MM.1S (cell line): ENCODE measurements at regions not wholly inside any gene's neighbourhood (a gene's known extent, or its start where the extent isn't known, plus 50 kb on each side); places are given as distances from the start of the nearest gene placed in this dataset.

Experiments
- DNase-seq: peaks from one replicate; pipeline ENCODE4 v3.0.0-alpha.2; 2015
- H2AFZ ChIP-seq: fragments of 300-600 bp; sonication (generic); 2 replicates; pipeline ENCODE4 v1.6.0; 2016; ENCODE audit warnings: antibody characterized with exemption, low read length
- H3F3A ChIP-seq: fragments of 300-600 bp; sonication (generic); 2 replicates; pipeline ENCODE4 v1.6.1; 2016; ENCODE audit warnings: mild to moderate bottlenecking, antibody characterized with exemption, low read length, moderate library complexity, mixed read lengths; ENCODE audit not compliant: insufficient read depth
- H3K27ac ChIP-seq: fragments of 300-600 bp; sonication (generic); 2 replicates; pipeline ENCODE4 v1.5.1; 2016; ENCODE audit warnings: mild to moderate bottlenecking, low read length
- H3K27me3 ChIP-seq: fragments of 300-600 bp; sonication (generic); replicated peaks from 2 replicates; pipeline ENCODE4 v1.6.0; 2016; ENCODE audit warnings: low read length; ENCODE audit not compliant: insufficient read depth
- H3K36me3 ChIP-seq: fragments of 300-600 bp; sonication (generic); replicated peaks from 2 replicates; pipeline ENCODE4 v1.6.1; 2016; ENCODE audit warnings: mild to moderate bottlenecking, low read length, mixed read lengths; ENCODE audit not compliant: insufficient read depth
- H3K4me1 ChIP-seq: fragments of 300-600 bp; sonication (generic); 2 replicates; pipeline ENCODE4 v1.6.1; 2016; ENCODE audit warnings: low read length, mixed read lengths
- H3K4me2 ChIP-seq: fragments of 300-600 bp; sonication (generic); 2 replicates; pipeline ENCODE4 v1.6.0; 2016; ENCODE audit warnings: low read depth, low read length
- H3K4me3 ChIP-seq: fragments of 300-600 bp; sonication (generic); 2 replicates; pipeline ENCODE4 v1.5.1; 2016; ENCODE audit warnings: low read length, mixed read lengths
- H3K79me2 ChIP-seq: fragments of 300-600 bp; sonication (generic); 2 replicates; pipeline ENCODE4 v1.6.1; 2016; ENCODE audit warnings: mixed run types, low read length, mixed read lengths
- H3K9ac ChIP-seq: fragments of 300-600 bp; sonication (generic); 2 replicates; pipeline ENCODE4 v1.6.1; 2016; ENCODE audit warnings: low read length, mixed read lengths
- H3K9me2 ChIP-seq: fragments of 300-600 bp; sonication (generic); replicated peaks from 2 replicates; pipeline ENCODE4 v1.6.1; 2016; ENCODE audit warnings: mild to moderate bottlenecking, low read length, mixed read lengths; ENCODE audit not compliant: insufficient read depth
- H3K9me3 ChIP-seq: fragments of 300-600 bp; sonication (generic); replicated peaks from 2 replicates; pipeline ENCODE4 v1.6.1; 2016; ENCODE audit warnings: mild to moderate bottlenecking, low read length, mixed read lengths; ENCODE audit not compliant: insufficient read depth
- H4K20me1 ChIP-seq: fragments of 300-600 bp; sonication (generic); 2 replicates; pipeline ENCODE4 v1.6.1; 2016; ENCODE audit warnings: mild to moderate bottlenecking, low read length, moderate library complexity, mixed read lengths; ENCODE audit not compliant: insufficient read depth
- CTCF ChIP-seq: fragments of 300-600 bp; sonication (generic); IDR thresholded peaks from 2 replicates; pipeline ENCODE4 v1.5.1; 2016; ENCODE audit warnings: antibody characterized with exemption, low read length, mixed read lengths
- EZH2 ChIP-seq: fragments of 300-600 bp; sonication (generic); optimal IDR thresholded peaks from 2 replicates; pipeline ENCODE3; 2017; ENCODE audit warnings: low read depth, mild to moderate bottlenecking, antibody characterized with exemption, low read length, mixed read lengths
- EZH2phosphoT487 ChIP-seq: fragments of 300-600 bp; sonication (generic); IDR thresholded peaks from 2 replicates; pipeline ENCODE4 v1.6.1; 2018; ENCODE audit warnings: antibody characterized with exemption, low read length

- Histone ChIP-seq H3K79me2 (no peaks in the 10 kb centered on the region), H3K4me1 (no peaks in the 10 kb centered on the region), H3K27me3 (no peaks in the 10 kb centered on the region), H2AFZ (no peak overlapping the region), H3K9ac (no peak overlapping the region), H3K9me2 (no peaks in the 10 kb centered on the region), H3K36me3 (no peaks in the 10 kb centered on the region), H3F3A (no peaks in the 10 kb centered on the region), H3K4me2 (no peak overlapping the region), H3K4me3 (no peak overlapping the region), H3K9me3 (no peaks in the 10 kb centered on the region), H3K27ac (no peak overlapping the region), H4K20me1 (no peaks in the 10 kb centered on the region)
- DNase-seq, result no peak
- TF ChIP-seq EZH2phosphoT487 (no peak), CTCF (no peak), EZH2 (no peak)
Measured at GRCh38 chr4:41443340-41444079, 94.4 kb upstream of the LIMCH1 start.

- Histone ChIP-seq H3K27ac (no peak overlapping the region), H3K36me3 (no peaks in the 10 kb centered on the region), H3K4me3 (no peak overlapping the region), H3F3A (no peaks in the 10 kb centered on the region), H3K79me2 (no peaks in the 10 kb centered on the region), H2AFZ (no peak overlapping the region), H3K4me2 (no peak overlapping the region), H3K27me3 (no peaks in the 10 kb centered on the region), H4K20me1 (no peaks in the 10 kb centered on the region), H3K9me3 (no peaks in the 10 kb centered on the region), H3K9ac (no peak overlapping the region), H3K4me1 (no peaks in the 10 kb centered on the region), H3K9me2 (no peaks in the 10 kb centered on the region)
- TF ChIP-seq EZH2, result no peak
- TF ChIP-seq CTCF, result no peak
- TF ChIP-seq EZH2phosphoT487, result no peak
- DNase-seq, result no peak
Measured at GRCh38 chr4:41446391-41446790, 91.6 kb upstream of the LIMCH1 start.

GRCh38 chr4:41446981-41447725, 90.8 kb upstream of the LIMCH1 start:
- no peak overlapping the region for H2AFZ ChIP-seq
- H3K9me2 ChIP-seq, result no peaks in the 10 kb centered on the region
- no peaks in the 10 kb centered on the region for H3K36me3 ChIP-seq
- no peaks in the 10 kb centered on the region for H3K27me3 ChIP-seq
- H3K9me3 ChIP-seq, result no peaks in the 10 kb centered on the region
- TF ChIP-seq EZH2, result no peak
- no peak for TF ChIP-seq EZH2phosphoT487
- no peak for TF ChIP-seq CTCF
- DNase-seq, result no peak
- H4K20me1 ChIP-seq, result no peaks in the 10 kb centered on the region
- H3F3A ChIP-seq, result no peaks in the 10 kb centered on the region
- H3K27ac ChIP-seq, result no peak overlapping the region
- no peaks in the 10 kb centered on the region for H3K79me2 ChIP-seq
- H3K9ac ChIP-seq, result no peak overlapping the region
- no peaks in the 10 kb centered on the region for H3K4me1 ChIP-seq
- H3K4me3 ChIP-seq, result no peak overlapping the region
- H3K4me2 ChIP-seq, result no peak overlapping the region
